Gastrocnemius medialis (tissue), 4 donors: ENCODE measurements at regions not wholly inside any gene's neighbourhood (a gene's known extent, or its start where the extent isn't known, plus 50 kb on each side); places are given as distances from the start of the nearest gene placed in this dataset.

ENCODE experiments used
- CTCF ChIP-seq, 5 experiments: fragments of 450-650 bp in 3 of 5; fragments of 200-600 bp in 2 of 5; sonication (generic) in 2 of 5; IDR thresholded peaks in 4 of 5; conservative IDR thresholded peaks in 1 of 5; 1 replicate in 4 of 5; 2 replicates in 1 of 5; pipeline ENCODE4 v1.5.1; 2016 to 2019; ENCODE audit warnings: antibody characterized with exemption in 5 of 5, mild to moderate bottlenecking in 3 of 5, moderate library complexity in 3 of 5
- POLR2A ChIP-seq, 2 donors: fragments of 450-650 bp; IDR thresholded peaks; one replicate each; pipeline ENCODE4 v1.6.1; 2017; ENCODE audit warnings: antibody characterized with exemption in 2 of 2, mild to moderate bottlenecking in 2 of 2, moderate library complexity in 2 of 2

- TF ChIP-seq CTCF (IDR thresholded peaks at IDR 0.05 in 4 of 5, conservative IDR thresholded peaks at IDR 0.05 in 1 of 5) (no peak), POLR2A (IDR thresholded peaks at IDR 0.05) (no peak)
Observed at GRCh38 chr1:208643005-208643597, 398.9 kb upstream of the PLXNA2 start.
